GM10248 (cell line): ENCODE measurements at regions not wholly inside any gene's neighbourhood (a gene's known extent, or its start where the extent isn't known, plus 50 kb on each side); places are given as distances from the start of the nearest gene placed in this dataset.

Source experiments
- CTCF ChIA-PET: fragments of 300-600 bp; sonication (Branson Sonifier 250); formaldehyde crosslinking; extraction: SDS; loops from one replicate; lab custom pipeline; 2021; ENCODE audit warnings: antibody characterized with exemption; lab: Yijun Ruan, JAX
- POLR2A ChIA-PET: fragments of 350-650 bp; sonication (Branson Sonifier 250); formaldehyde crosslinking; extraction: SDS; loops from one replicate; lab custom pipeline; 2020; ENCODE audit warnings: antibody characterized with exemption; lab: Yijun Ruan, JAX
- DNase-seq: peaks from one replicate; pipeline ENCODE4 v3.0.0; 2012; ENCODE audit errors: extremely low spot score
- TF ChIP-seq, protein P1 (sequence below): IDR thresholded peaks from 2 replicates; pipeline ENCODE4 v1.5.1; 2012; ENCODE audit warnings: mild to moderate bottlenecking, low read depth; ENCODE audit errors: extremely low read depth, missing control alignments, control extremely low read depth

DNA sequence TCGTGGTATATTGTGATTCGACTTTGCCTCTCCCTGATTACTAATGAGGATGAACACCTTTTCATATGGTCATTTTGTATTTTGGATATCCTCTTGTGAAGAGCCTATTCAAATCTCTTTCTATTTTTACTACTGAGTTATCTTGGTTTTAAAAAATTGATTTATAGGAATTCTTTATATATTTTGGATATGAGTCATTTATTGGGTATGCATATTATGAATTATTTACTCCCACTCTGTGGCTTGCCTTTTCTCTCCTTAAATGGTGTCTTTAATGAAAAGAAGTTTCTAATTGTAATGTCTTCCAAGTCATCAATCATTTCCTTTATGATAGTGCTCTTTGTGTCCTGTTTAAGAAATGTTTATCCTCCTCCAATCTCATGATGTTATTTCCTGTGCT is 191.5 kb upstream of the DPH6 start:
- CTCF ChIA-PET = interaction anchor here (0.7 to 2.3 kb wide), 3 partner anchors 14 to 17 kb away, joined by 3 to 9 read pairs (median 3); no protein-coding TSS in a partner anchor
- DNase-seq = no peak
- POLR2A ChIA-PET = no interaction called here
- TF ChIP-seq, protein P1, sequence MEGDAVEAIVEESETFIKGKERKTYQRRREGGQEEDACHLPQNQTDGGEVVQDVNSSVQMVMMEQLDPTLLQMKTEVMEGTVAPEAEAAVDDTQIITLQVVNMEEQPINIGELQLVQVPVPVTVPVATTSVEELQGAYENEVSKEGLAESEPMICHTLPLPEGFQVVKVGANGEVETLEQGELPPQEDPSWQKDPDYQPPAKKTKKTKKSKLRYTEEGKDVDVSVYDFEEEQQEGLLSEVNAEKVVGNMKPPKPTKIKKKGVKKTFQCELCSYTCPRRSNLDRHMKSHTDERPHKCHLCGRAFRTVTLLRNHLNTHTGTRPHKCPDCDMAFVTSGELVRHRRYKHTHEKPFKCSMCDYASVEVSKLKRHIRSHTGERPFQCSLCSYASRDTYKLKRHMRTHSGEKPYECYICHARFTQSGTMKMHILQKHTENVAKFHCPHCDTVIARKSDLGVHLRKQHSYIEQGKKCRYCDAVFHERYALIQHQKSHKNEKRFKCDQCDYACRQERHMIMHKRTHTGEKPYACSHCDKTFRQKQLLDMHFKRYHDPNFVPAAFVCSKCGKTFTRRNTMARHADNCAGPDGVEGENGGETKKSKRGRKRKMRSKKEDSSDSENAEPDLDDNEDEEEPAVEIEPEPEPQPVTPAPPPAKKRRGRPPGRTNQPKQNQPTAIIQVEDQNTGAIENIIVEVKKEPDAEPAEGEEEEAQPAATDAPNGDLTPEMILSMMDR = no peak

DNA sequence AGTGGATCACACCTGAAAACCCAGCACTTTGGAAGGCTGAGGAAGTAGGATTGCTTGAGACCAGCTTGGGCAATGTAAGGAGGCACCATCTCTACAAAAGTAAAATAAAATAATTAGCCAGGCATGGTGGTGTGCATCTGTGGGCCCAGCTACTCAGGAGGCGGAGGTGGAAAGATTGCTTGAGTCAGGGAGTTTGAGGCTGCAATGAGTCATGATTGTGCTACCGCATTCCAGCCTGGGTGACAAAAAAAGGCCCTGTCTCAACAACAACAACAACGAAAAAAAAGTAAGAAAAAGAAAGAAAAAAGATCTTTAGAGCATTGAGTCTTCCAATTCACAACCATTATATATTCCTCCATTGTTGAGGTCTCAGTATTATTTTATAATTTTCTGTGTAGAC is 192.4 kb upstream of the DPH6 start:
- DNase-seq = no peak
- CTCF ChIA-PET = interaction anchor here (0.7 to 2.3 kb wide), 4 partner anchors 12 to 18 kb away, joined by 3 to 9 read pairs (median 3); no protein-coding TSS in a partner anchor
- POLR2A ChIA-PET = no interaction called here
- TF ChIP-seq, protein P1 = no peak

DNA sequence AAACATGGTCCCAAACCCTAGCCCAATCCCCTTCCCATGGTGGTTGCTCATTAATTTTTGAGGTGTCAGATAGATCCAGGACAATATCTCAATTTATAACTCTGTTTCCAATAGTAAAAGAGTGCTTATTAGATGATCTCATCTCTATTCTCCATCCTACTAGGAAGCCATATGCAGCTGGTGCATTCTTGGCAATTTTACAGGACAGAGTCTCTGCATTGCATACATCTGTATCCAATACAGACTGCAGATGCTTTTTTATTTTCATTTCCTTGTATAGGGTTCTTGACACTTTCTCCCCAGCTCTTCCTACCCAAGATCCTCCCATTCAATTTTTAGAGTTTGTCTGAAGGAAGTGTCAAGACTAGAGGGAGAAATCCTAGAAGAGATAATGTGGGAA is 194.8 kb upstream of the DPH6 start:
- ChIA-PET POLR2A (no interaction called here), CTCF (interaction anchor here (1.4 to 4.1 kb wide), 3 partner anchors 9 to 13 kb away, joined by 3 to 31 read pairs (median 4); no protein-coding TSS in a partner anchor)
- TF ChIP-seq, protein P1 = no peak
- DNase-seq = no peak

DNA sequence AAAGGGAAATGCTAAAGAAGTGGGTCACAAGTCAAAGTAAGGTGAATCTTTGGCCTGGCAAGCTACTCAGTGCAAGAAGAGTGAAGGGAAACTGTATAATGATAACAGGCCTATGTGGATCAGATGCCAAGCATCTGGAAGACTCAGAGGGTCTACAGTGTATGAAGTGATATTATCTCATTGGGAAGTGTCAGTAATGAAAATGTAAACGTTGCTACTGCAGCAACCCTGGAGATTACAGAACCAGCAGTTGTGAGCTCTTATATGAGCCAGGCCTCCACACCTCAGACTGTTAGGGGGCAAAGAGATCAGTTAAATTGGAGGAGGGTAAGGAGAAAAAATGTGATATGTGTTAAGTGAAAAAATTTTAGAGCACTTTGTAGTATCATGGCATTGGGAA is 195.4 kb upstream of the DPH6 start:
- POLR2A ChIA-PET = no interaction called here
- TF ChIP-seq, protein P1 = no peak
- CTCF ChIA-PET = interaction anchor here (1.4 to 4.1 kb wide), 2 partner anchors 10 to 14 kb away, joined by 3 to 31 read pairs; no protein-coding TSS in a partner anchor
- no peak for DNase-seq

DNA sequence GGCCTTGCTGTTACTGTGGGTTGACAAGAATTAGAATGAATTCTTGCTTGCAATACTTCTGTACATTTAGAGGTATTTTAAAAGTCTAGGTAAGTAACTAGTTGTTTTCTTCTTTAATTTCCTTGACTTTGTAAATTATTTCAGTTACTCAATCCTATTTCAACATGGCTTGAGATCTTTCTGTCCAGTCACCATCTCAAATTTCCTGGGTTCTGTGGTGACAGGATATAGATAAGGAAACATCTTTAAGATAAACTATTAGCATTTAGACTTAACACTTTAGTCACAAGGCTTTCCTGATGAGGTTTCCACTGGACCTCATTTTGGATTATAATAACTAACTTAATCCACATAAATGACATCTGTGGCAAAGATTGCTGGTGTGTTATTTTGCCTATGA is 195.9 kb upstream of the DPH6 start:
- CTCF ChIA-PET = interaction anchor here (1.4 to 4.1 kb wide), 3 partner anchors 9 to 14 kb away, joined by 3 to 31 read pairs (median 3); no protein-coding TSS in a partner anchor
- TF ChIP-seq, protein P1 = no peak
- POLR2A ChIA-PET = no interaction called here
- DNase-seq = no peak

DNA sequence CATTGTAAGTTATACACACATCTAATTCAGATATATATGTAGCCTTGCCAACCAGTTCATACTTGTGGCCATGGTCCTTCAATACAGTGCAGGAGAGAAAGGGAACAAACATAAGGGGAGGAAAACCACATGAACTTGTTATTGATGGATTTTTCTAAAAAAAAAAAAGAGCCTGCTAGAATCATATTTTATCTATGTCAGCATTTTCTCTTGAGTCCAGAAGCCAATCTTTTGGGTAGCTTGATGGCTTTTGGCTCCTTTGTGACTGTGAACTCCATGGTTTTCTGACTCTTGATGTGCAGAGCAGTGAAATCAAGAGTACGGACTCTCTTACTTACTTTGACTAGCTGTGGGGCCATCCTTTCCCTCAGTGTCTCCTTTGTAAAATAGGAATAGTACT is 197.4 kb upstream of the DPH6 start:
- ChIA-PET POLR2A (no interaction called here), CTCF (interaction anchor here (4.1 kb wide), 1 partner anchor 8 kb away, joined by 31 read pairs; no protein-coding TSS in a partner anchor)
- no peak for DNase-seq
- TF ChIP-seq, protein P1 = no peak
